Renal cortex interstitium (tissue), 11 donors: ENCODE measurements at regions not wholly inside any gene's neighbourhood (a gene's known extent, or its start where the extent isn't known, plus 50 kb on each side); places are given as distances from the start of the nearest gene placed in this dataset.
A peak's percentile ranks its signal among the peaks of the same experiment; 100 is the strongest.
"Not testable (repeated sequence)": the region's sequence is repeated elsewhere in the genome, so short reads cannot be mapped to it uniquely, and the experiment has no call there.

ENCODE experiments used
- DNase-seq, 11 donors: peaks; one replicate each; pipeline ENCODE4 v3.0.0-alpha.2; 2013; ENCODE audit warnings: low read depth in 9 of 11, low spot score in 4 of 11; ENCODE audit errors: extremely low read depth in 1 of 11

- DNase-seq: not testable (repeated sequence)
Observed at GRCh38 chr6:142016666-142017065, 116.1 kb upstream of the GJE1 start.

- not testable (repeated sequence) for DNase-seq
Observed at GRCh38 chr6:142015463-142015862, 117.3 kb upstream of the GJE1 start.

GRCh38 chr6:142015011-142015410, 117.7 kb upstream of the GJE1 start:
- DNase-seq: no peak

GRCh38 chr6:142014515-142014914, 118.2 kb upstream of the GJE1 start:
- no peak for DNase-seq

GRCh38 chr6:142013875-142014495, 118.7 kb upstream of the GJE1 start:
- no peak for DNase-seq

GRCh38 chr6:142013287-142013686, 119.4 kb upstream of the GJE1 start:
- DNase-seq: no peak

- DNase-seq: no peak
Observed at GRCh38 chr6:142011775-142012174, 121.0 kb upstream of the GJE1 start.

GRCh38 chr6:142011156-142011555, 121.6 kb upstream of the GJE1 start:
- DNase-seq: no peak

GRCh38 chr6:142009647-142010046, 123.1 kb upstream of the GJE1 start:
- no peak for DNase-seq

- DNase-seq: no peak
Observed at GRCh38 chr6:142008781-142009180, 123.9 kb upstream of the GJE1 start.

- DNase-seq: no peak
Observed at GRCh38 chr6:142008016-142008735, 124.5 kb upstream of the GJE1 start.

GRCh38 chr6:142005021-142005420, 127.7 kb upstream of the GJE1 start:
- no peak for DNase-seq

GRCh38 chr6:142002825-142003405, 129.8 kb upstream of the GJE1 start:
- DNase-seq: no peak

- DNase-seq: no peak
Observed at GRCh38 chr6:141996823-141997222, 135.9 kb upstream of the GJE1 start.

- no peak for DNase-seq
Observed at GRCh38 chr6:141992109-141992508, 140.6 kb upstream of the GJE1 start.

GRCh38 chr6:141990840-141991239, 141.9 kb upstream of the GJE1 start:
- no peak for DNase-seq

GRCh38 chr6:141989706-141989959, 143.1 kb upstream of the GJE1 start:
- DNase-seq: no peak

- peak in 4 of 11 donors; percentile 0 to 15 (median 8) for DNase-seq
Observed at GRCh38 chr6:141988954-141989705, 143.6 kb upstream of the GJE1 start.

GRCh38 chr6:141988327-141988726, 144.4 kb upstream of the GJE1 start:
- DNase-seq: no peak

GRCh38 chr6:141986457-141986856, 146.3 kb upstream of the GJE1 start:
- no peak for DNase-seq
